Trophoblast cell (in vitro differentiated cells and primary cell): ENCODE measurements at regions not wholly inside any gene's neighbourhood (a gene's known extent, or its start where the extent isn't known, plus 50 kb on each side); places are given as distances from the start of the nearest gene placed in this dataset.

Experiments used
- DNase-seq, 2 donors: peaks; one replicate each; pipeline ENCODE4 v3.0.0-alpha.2; 2016
- H2AFZ ChIP-seq: 2 replicates; pipeline ENCODE4 v1.6.1; 2013; ENCODE audit warnings: low read length, moderate library complexity, mild to moderate bottlenecking; ENCODE audit not compliant: insufficient read depth, poor library complexity
- H2AK5ac ChIP-seq: 2 replicates; pipeline ENCODE4 v1.6.1; 2013; ENCODE audit warnings: mild to moderate bottlenecking, low read length
- H2BK120ac ChIP-seq: 2 replicates; pipeline ENCODE4 v1.6.1; 2013; ENCODE audit warnings: low read length, mild to moderate bottlenecking, moderate library complexity; ENCODE audit not compliant: insufficient read depth, poor library complexity
- H2BK12ac ChIP-seq: 2 replicates; pipeline ENCODE4 v1.6.1; 2013; ENCODE audit warnings: mild to moderate bottlenecking, low read length, moderate library complexity
- H2BK5ac ChIP-seq: 2 replicates; pipeline ENCODE4 v1.6.1; 2013; ENCODE audit warnings: low read length, low read depth, moderate library complexity, mild to moderate bottlenecking; ENCODE audit not compliant: poor library complexity
- H3K14ac ChIP-seq: 2 replicates; pipeline ENCODE4 v1.6.1; 2013; ENCODE audit warnings: mild to moderate bottlenecking, low read length
- H3K18ac ChIP-seq: 2 replicates; pipeline ENCODE4 v1.6.1; 2013; ENCODE audit warnings: mild to moderate bottlenecking, low read length
- H3K23ac ChIP-seq: 2 replicates; pipeline ENCODE4 v1.6.1; 2013; ENCODE audit warnings: low read length
- H3K27ac ChIP-seq: 2 replicates; pipeline ENCODE4 v1.5.1; 2013; ENCODE audit warnings: low read depth, mild to moderate bottlenecking, inconsistent platforms, low read length, moderate library complexity
- H3K27me3 ChIP-seq: 2 replicates; pipeline ENCODE4 v1.6.1; 2013; ENCODE audit warnings: inconsistent platforms, mild to moderate bottlenecking, low read length, moderate library complexity; ENCODE audit not compliant: insufficient read depth
- H3K36me3 ChIP-seq, 2 experiments: 1 replicate in 1 of 2; 2 replicates in 1 of 2; pipeline ENCODE4 v1.6.1; 2013; ENCODE audit warnings: low read length in 2 of 2, mild to moderate bottlenecking in 2 of 2, moderate library complexity in 1 of 2; ENCODE audit not compliant: insufficient read depth in 2 of 2, control insufficient read depth in 1 of 2
- H3K4ac ChIP-seq: 2 replicates; pipeline ENCODE4 v1.6.1; 2013; ENCODE audit warnings: low read depth, mild to moderate bottlenecking, low read length, moderate library complexity
- H3K4me1 ChIP-seq, 2 experiments: 1 replicate in 1 of 2; 2 replicates in 1 of 2; pipeline ENCODE4 v1.6.1; 2013; ENCODE audit warnings: low read length in 2 of 2, mild to moderate bottlenecking in 2 of 2, moderate library complexity in 1 of 2; ENCODE audit not compliant: insufficient read depth in 2 of 2, control insufficient read depth in 1 of 2
- H3K4me2 ChIP-seq: 2 replicates; pipeline ENCODE4 v1.6.1; 2013; ENCODE audit warnings: inconsistent platforms, mild to moderate bottlenecking, low read length, moderate library complexity
- H3K4me3 ChIP-seq: 2 replicates; pipeline ENCODE4 v1.5.1; 2013; ENCODE audit warnings: mild to moderate bottlenecking, low read depth, low read length, inconsistent platforms
- H3K79me1 ChIP-seq: one replicate; pipeline ENCODE4 v1.6.1; 2013; ENCODE audit warnings: low read length
- H3K79me2 ChIP-seq: 2 replicates; pipeline ENCODE4 v1.6.1; 2013; ENCODE audit warnings: low read length, mild to moderate bottlenecking; ENCODE audit not compliant: control insufficient read depth, insufficient read depth, poor library complexity
- H3K9ac ChIP-seq: 2 replicates; pipeline ENCODE4 v1.6.1; 2013; ENCODE audit warnings: mild to moderate bottlenecking, low read length
- H3K9me3 ChIP-seq: 2 replicates; pipeline ENCODE4 v1.6.1; 2013; ENCODE audit warnings: low read depth, mild to moderate bottlenecking, control low read depth, inconsistent platforms, low read length; ENCODE audit not compliant: insufficient read depth
- H4K12ac ChIP-seq: 2 replicates; pipeline ENCODE4 v1.6.1; 2013; ENCODE audit warnings: low read depth, mild to moderate bottlenecking, low read length, moderate library complexity
- H4K8ac ChIP-seq: 2 replicates; pipeline ENCODE4 v1.6.1; 2013; ENCODE audit warnings: low read depth, mild to moderate bottlenecking, low read length, moderate library complexity
- H4K91ac ChIP-seq: one replicate; pipeline ENCODE4 v1.6.1; 2013; ENCODE audit warnings: low read depth, mild to moderate bottlenecking, low read length, moderate library complexity
- WGBS: extraction: QIAGEN DNeasy Blood & Tissue Kit; methylation state at CpG from one replicate; pipeline ENCODE4 v1.1.7; 2013; ENCODE audit warnings: missing lambda C conversion rate; ENCODE audit not compliant: insufficient read length, insufficient coverage; ENCODE audit errors: extremely low coverage; 5-methylcytosine and 5-hydroxymethylcytosine counted together

DNA sequence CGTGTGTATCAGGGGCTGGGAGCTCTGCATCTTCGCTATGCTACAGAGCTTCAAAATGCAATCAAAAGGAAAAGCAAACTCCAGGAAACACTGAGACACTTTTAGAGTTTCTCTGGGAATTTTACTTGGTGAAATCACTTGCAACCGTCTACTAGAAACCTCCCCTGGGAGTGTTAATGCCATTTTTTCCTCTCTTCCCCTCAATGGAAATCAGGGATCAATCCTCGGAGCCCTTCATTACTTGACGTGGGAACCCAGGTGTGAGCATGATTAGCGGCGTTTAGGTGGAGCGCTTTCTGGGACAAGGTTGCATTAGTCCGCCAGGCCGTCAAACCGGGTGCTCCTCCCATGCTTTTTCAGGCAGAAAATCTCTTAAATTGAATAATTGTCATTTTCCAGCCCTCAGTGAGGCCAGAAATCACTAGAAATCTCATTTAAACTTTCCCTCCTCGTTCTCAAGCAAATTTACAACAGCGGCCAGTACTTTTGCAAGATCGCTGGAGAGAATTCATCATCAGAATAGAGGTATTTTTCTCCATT, 191.3 kb downstream of the IRX1 start:
- H4K91ac ChIP-seq: no peak overlapping the region
- DNase-seq: no peak
- no peak overlapping the region for H3K18ac ChIP-seq
- H2BK12ac ChIP-seq: no peak overlapping the region
- no peak overlapping the region for H4K12ac ChIP-seq
- H3K4me3 ChIP-seq: no peak overlapping the region
- no peaks in the 10 kb centered on the region for H3K27me3 ChIP-seq
- H2AFZ ChIP-seq: no peak overlapping the region
- H2BK5ac ChIP-seq: no peak overlapping the region
- no peaks in the 10 kb centered on the region for H3K4me1 ChIP-seq
- WGBS: no CpG with 5 or more reads among the region's 14 CpGs
- peaks cover 5% of the 10 kb centered on the region for H3K9me3 ChIP-seq
- H3K36me3 ChIP-seq: no peaks in the 10 kb centered on the region
- no peak overlapping the region for H3K23ac ChIP-seq
- H3K14ac ChIP-seq: no peak overlapping the region
- no peak overlapping the region for H4K8ac ChIP-seq
- H3K9ac ChIP-seq: no peak overlapping the region
- H2AK5ac ChIP-seq: no peak overlapping the region
- no peak overlapping the region for H3K4me2 ChIP-seq
- no peak overlapping the region for H2BK120ac ChIP-seq
- no peak overlapping the region for H3K4ac ChIP-seq
- H3K79me2 ChIP-seq: no peaks in the 10 kb centered on the region
- H3K79me1 ChIP-seq: no peaks in the 10 kb centered on the region
- no peak overlapping the region for H3K27ac ChIP-seq

DNA sequence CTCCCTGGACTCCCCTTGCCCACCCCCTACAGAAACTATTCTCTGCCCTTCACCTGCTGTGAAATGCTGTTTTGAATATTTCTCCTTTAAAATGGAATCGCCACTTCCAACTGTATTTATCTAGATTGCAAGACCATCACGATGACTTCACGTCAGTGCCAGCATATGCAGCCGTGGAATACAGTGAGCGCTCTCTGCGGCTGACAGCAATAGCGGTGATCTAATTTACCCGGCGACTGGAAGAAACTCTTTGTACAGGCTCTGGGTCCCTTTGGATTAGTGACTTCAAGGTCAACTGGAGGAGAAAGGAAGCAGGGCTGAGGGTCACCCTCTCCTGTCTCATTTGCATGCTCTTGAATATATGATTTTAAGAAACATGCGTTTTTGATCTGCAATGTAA, 192.0 kb downstream of the IRX1 start:
- peaks cover 5% of the 10 kb centered on the region for H3K9me3 ChIP-seq
- no peak overlapping the region for H4K8ac ChIP-seq
- H3K79me2 ChIP-seq: no peaks in the 10 kb centered on the region
- DNase-seq: no peak
- H4K91ac ChIP-seq: no peak overlapping the region
- H2BK5ac ChIP-seq: no peak overlapping the region
- no peak overlapping the region for H4K12ac ChIP-seq
- no peak overlapping the region for H3K27ac ChIP-seq
- no peaks in the 10 kb centered on the region for H3K4me1 ChIP-seq
- no peak overlapping the region for H3K18ac ChIP-seq
- H3K4me3 ChIP-seq: no peak overlapping the region
- no peaks in the 10 kb centered on the region for H3K27me3 ChIP-seq
- no peak overlapping the region for H3K4me2 ChIP-seq
- H3K9ac ChIP-seq: no peak overlapping the region
- H3K36me3 ChIP-seq: no peaks in the 10 kb centered on the region
- H3K79me1 ChIP-seq: no peaks in the 10 kb centered on the region
- no peak overlapping the region for H3K4ac ChIP-seq
- H3K14ac ChIP-seq: no peak overlapping the region
- H2AK5ac ChIP-seq: no peak overlapping the region
- H2AFZ ChIP-seq: no peak overlapping the region
- no CpG with 5 or more reads among the region's 10 CpGs for WGBS
- H2BK12ac ChIP-seq: no peak overlapping the region
- H2BK120ac ChIP-seq: no peak overlapping the region
- no peak overlapping the region for H3K23ac ChIP-seq

DNA sequence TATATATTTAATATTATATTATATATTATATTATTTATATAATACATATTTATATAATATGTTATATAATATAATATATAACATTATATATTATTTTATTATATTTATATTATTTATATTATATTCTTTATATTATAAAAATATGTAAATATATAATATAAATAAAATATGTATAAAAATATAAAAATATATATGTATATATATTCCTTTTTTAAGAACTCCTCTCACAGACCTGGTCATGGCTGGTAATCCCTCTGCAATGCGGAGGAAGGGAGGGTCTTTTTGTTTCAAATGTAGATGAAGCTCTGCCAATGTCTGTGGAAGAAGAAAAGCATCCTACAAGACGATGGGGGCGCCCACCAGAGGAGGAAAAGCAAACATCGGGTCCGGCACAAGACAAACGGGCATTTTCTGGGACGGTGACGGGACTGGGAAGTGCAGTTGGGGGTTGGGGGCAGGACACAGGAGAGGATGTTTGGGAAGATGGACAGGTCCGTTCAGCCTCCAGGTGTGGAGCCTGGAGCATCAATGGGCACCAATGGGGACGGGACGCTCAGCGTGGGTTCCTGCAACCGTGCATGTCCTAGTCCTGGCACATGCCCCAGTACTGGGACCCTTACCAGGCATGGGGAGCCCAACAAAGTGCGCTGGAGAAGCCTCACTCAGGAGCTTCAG, 194.0 kb downstream of the IRX1 start:
- no peak overlapping the region for H3K14ac ChIP-seq
- DNase-seq: no peak
- no CpG with 5 or more reads among the region's 14 CpGs for WGBS

DNA sequence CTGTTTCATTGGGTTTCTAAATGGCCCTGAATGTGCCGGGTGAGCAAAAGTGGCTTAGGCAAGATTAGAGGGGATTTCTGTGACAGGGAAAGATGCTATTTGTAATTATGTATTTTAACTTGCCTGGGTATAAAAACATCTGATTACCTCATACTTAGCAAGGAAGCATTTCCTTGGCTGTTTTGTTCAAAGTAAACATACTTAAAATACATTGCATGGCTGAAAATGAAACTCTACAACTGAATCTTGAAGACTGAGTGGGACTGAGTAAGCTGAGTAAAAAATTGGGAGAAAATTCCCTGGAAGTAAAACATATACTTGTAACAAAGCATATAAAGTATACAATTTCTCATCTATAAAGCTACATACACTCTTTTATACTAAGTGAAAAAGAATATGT, 197.5 kb downstream of the IRX1 start:
- Histone ChIP-seq H3K27ac (no peak overlapping the region), H4K91ac (no peak overlapping the region), H3K79me1 (no peaks in the 10 kb centered on the region), H3K4me1 (no peaks in the 10 kb centered on the region), H3K18ac (no peak overlapping the region), H3K4ac (no peak overlapping the region), H3K4me2 (no peak overlapping the region), H3K27me3 (no peaks in the 10 kb centered on the region), H3K9ac (no peak overlapping the region), H2BK120ac (no peak overlapping the region), H3K79me2 (no peaks in the 10 kb centered on the region), H4K12ac (no peak overlapping the region), H3K36me3 (no peaks in the 10 kb centered on the region), H2BK5ac (no peak overlapping the region), H2BK12ac (no peak overlapping the region), H3K4me3 (no peak overlapping the region), H3K9me3 (peaks cover 7% of the 10 kb centered on the region), H3K14ac (no peak overlapping the region), H4K8ac (no peak overlapping the region), H2AFZ (no peak overlapping the region), H3K23ac (no peak overlapping the region), H2AK5ac (no peak overlapping the region)
- no peak for DNase-seq
- no CpG with 5 or more reads among the region's 1 CpG for WGBS

More for the DNA sequence above, 194.0 kb downstream of the IRX1 start:
- Histone ChIP-seq H2BK12ac (no peak overlapping the region), H3K27ac (no peak overlapping the region), H3K79me2 (no peaks in the 10 kb centered on the region), H3K9me3 (peaks cover 5% of the 10 kb centered on the region), H2AFZ (no peak overlapping the region), H3K4ac (no peak overlapping the region), H3K27me3 (no peaks in the 10 kb centered on the region), H2BK5ac (no peak overlapping the region), H3K4me2 (no peak overlapping the region), H2BK120ac (no peak overlapping the region), H3K9ac (no peak overlapping the region), H3K4me1 (no peaks in the 10 kb centered on the region), H4K12ac (no peak overlapping the region), H3K79me1 (no peaks in the 10 kb centered on the region), H3K23ac (no peak overlapping the region), H3K4me3 (no peak overlapping the region), H4K91ac (no peak overlapping the region), H4K8ac (no peak overlapping the region), H3K36me3 (no peaks in the 10 kb centered on the region), H2AK5ac (no peak overlapping the region), H3K18ac (no peak overlapping the region)
